ENCODE measurements at regions not wholly inside any gene's neighbourhood (a gene's known extent, or its start where the extent isn't known, plus 50 kb on each side); places are given as distances from the start of the nearest gene placed in this dataset.

GRCh38 chr6:19668710-19669109 lies 168.5 kb upstream of the ID4 start:
- Histone ChIP-seq H3K4me1 (ENCODE audit: control insufficient read depth in 1 of 2, insufficient read depth in 2 of 2, low read length in 2 of 2) (no peaks in the 10 kb centered on the region), H3K79me2 (ENCODE audit: insufficient read depth, low read length) (no peaks in the 10 kb centered on the region), H3K4me2 (replicated peaks; ENCODE audit: extremely low read depth, low read length, poor library complexity, severe bottlenecking) (no peak overlapping the region), H3K4me3 (replicated peaks in 1 of 3; ENCODE audit: low read depth in 2 of 3, low read length in 3 of 3) (no peak overlapping the region), H3K9ac (ENCODE audit: insufficient read depth, low read length, poor library complexity, severe bottlenecking) (no peak overlapping the region), H3K27me3 (ENCODE audit: control insufficient read depth in 2 of 2, insufficient read depth in 2 of 2, low read length in 2 of 2) (no peaks in the 10 kb centered on the region), H3K36me3 (replicated peaks in 1 of 2; ENCODE audit: control insufficient read depth in 1 of 2, insufficient read depth in 2 of 2, low read length in 2 of 2) (no peaks in the 10 kb centered on the region), H2AFZ (ENCODE audit: insufficient read depth, low read depth, low read length, poor library complexity, severe bottlenecking) (no peak overlapping the region), H3K9me3 (replicated peaks in 1 of 2; ENCODE audit: control insufficient read depth in 1 of 2, insufficient read depth in 1 of 2, low read length in 2 of 2) (no peaks in the 10 kb centered on the region), H3K27ac (ENCODE audit: low read depth in 1 of 2, low read length in 2 of 2) (no peak overlapping the region), H4K20me1 (ENCODE audit: insufficient read depth, low read length) (no peaks in the 10 kb centered on the region)
- Mint-ChIP-seq H3K27ac (no peak overlapping the region), H3K4me1 (no peaks in the 10 kb centered on the region), H3K27me3 (ENCODE audit: low read depth in 3 of 3) (peaks cover 0 to 2% (median 0%) of the 10 kb centered on the region in 3 donors), H3K9me3 (peaks cover 0 to 4% (median 1%) of the 10 kb centered on the region in 7 donors), H3K4me3 (no peak overlapping the region), H3K36me3 (no peaks in the 10 kb centered on the region)
- no peak for DNase-seq
- intact Hi-C loops (cut with micrococcal nuclease), result no loop called here
- no peak for TF ChIP-seq CTCF (IDR thresholded peaks at IDR 0.05)

- Histone ChIP-seq H3K9ac (ENCODE audit: insufficient read depth, low read length, poor library complexity, severe bottlenecking) (no peak overlapping the region), H3K4me2 (replicated peaks; ENCODE audit: extremely low read depth, low read length, poor library complexity, severe bottlenecking) (no peak overlapping the region)
These were observed 168.0 kb upstream of the ID4 start for GRCh38 chr6:19669206-19669605.

More at GRCh38 chr6:19669206-19669605, 168.0 kb upstream of the ID4 start:
- no peak overlapping the region for H2AFZ ChIP-seq (ENCODE audit: insufficient read depth, low read depth, low read length, poor library complexity, severe bottlenecking)
- H3K36me3 ChIP-seq (replicated peaks in 1 of 2; ENCODE audit: control insufficient read depth in 1 of 2, insufficient read depth in 2 of 2, low read length in 2 of 2), result no peaks in the 10 kb centered on the region
- no peaks in the 10 kb centered on the region for H3K79me2 ChIP-seq (ENCODE audit: insufficient read depth, low read length)
- intact Hi-C loops (cut with micrococcal nuclease), result no loop called here
- H3K9me3 ChIP-seq (replicated peaks in 1 of 2; ENCODE audit: control insufficient read depth in 1 of 2, insufficient read depth in 1 of 2, low read length in 2 of 2), result no peaks in the 10 kb centered on the region
- H3K4me3 ChIP-seq (replicated peaks in 1 of 3; ENCODE audit: low read depth in 2 of 3, low read length in 3 of 3), result no peak overlapping the region
- Mint-ChIP-seq H3K4me1 (no peaks in the 10 kb centered on the region), H3K27me3 (ENCODE audit: low read depth in 3 of 3) (peaks cover 0 to 2% (median 0%) of the 10 kb centered on the region in 3 donors), H3K4me3 (no peak overlapping the region), H3K27ac (no peak overlapping the region), H3K9me3 (peaks cover 0 to 5% (median 2%) of the 10 kb centered on the region in 7 donors), H3K36me3 (no peaks in the 10 kb centered on the region)
- no peak overlapping the region for H3K27ac ChIP-seq (ENCODE audit: low read depth in 1 of 2, low read length in 2 of 2)
- DNase-seq, result no peak
- H3K4me1 ChIP-seq (ENCODE audit: control insufficient read depth in 1 of 2, insufficient read depth in 2 of 2, low read length in 2 of 2), result no peaks in the 10 kb centered on the region
- TF ChIP-seq CTCF (IDR thresholded peaks at IDR 0.05), result no peak
- H3K27me3 ChIP-seq (ENCODE audit: control insufficient read depth in 2 of 2, insufficient read depth in 2 of 2, low read length in 2 of 2), result no peaks in the 10 kb centered on the region
- H4K20me1 ChIP-seq (ENCODE audit: insufficient read depth, low read length), result no peaks in the 10 kb centered on the region

All from CD14-positive monocyte (primary cell).